GM23338 (cell line): ENCODE measurements at regions not wholly inside any gene's neighbourhood (a gene's known extent, or its start where the extent isn't known, plus 50 kb on each side); places are given as distances from the start of the nearest gene placed in this dataset.

ENCODE experiments used
- ATAC-seq: fragments of 200-7000 bp; cut with Tn5 transposase; 3 replicates; pipeline ENCODE4 v1.9.1; 2020
- DNase-seq: peaks from one replicate; pipeline ENCODE4 v3.0.0-alpha.2; 2015; ENCODE audit warnings: low spot score
- H2AFZ ChIP-seq: fragments of 200-600 bp; sonication (generic); 2 replicates; pipeline ENCODE4 v1.8.0; 2016; ENCODE audit warnings: antibody characterized with exemption, mild to moderate bottlenecking, moderate library complexity
- H3F3A ChIP-seq: fragments of 200-600 bp; sonication (generic); replicated peaks from 2 replicates; pipeline ENCODE4 v1.8.0; 2017; ENCODE audit warnings: antibody characterized with exemption, mixed run types, low read depth
- H3K27ac ChIP-seq: fragments of 200-600 bp; sonication (generic); 2 replicates; pipeline ENCODE4 v1.6.1; 2016; ENCODE audit warnings: low read depth
- H3K27me3 ChIP-seq: fragments of 200-600 bp; sonication (generic); 2 replicates; pipeline ENCODE4 v1.8.0; 2016; ENCODE audit warnings: mild to moderate bottlenecking, mixed run types, moderate library complexity; ENCODE audit not compliant: insufficient read depth
- H3K36me3 ChIP-seq: fragments of 200-600 bp; sonication (generic); 2 replicates; pipeline ENCODE4 v1.8.0; 2016; ENCODE audit warnings: mild to moderate bottlenecking; ENCODE audit not compliant: insufficient read depth
- H3K4me1 ChIP-seq: fragments of 200-600 bp; sonication (generic); 2 replicates; pipeline ENCODE4 v1.8.0; 2016; ENCODE audit warnings: mild to moderate bottlenecking, moderate library complexity; ENCODE audit not compliant: insufficient read depth
- H3K4me2 ChIP-seq: fragments of 200-600 bp; sonication (generic); 2 replicates; pipeline ENCODE4 v1.7.1; 2017; ENCODE audit warnings: mixed run types
- H3K4me3 ChIP-seq: fragments of 200-600 bp; sonication (generic); 2 replicates; pipeline ENCODE4 v1.6.1; 2016; ENCODE audit warnings: mixed run types
- H3K79me2 ChIP-seq: fragments of 200-600 bp; sonication (generic); replicated peaks from 2 replicates; pipeline ENCODE4 v1.8.0; 2017; ENCODE audit warnings: mild to moderate bottlenecking; ENCODE audit not compliant: insufficient read depth
- H3K9me2 ChIP-seq: fragments of 200-600 bp; sonication (generic); 2 replicates; pipeline ENCODE4 v1.8.0; 2017; ENCODE audit not compliant: insufficient read depth
- H4K20me1 ChIP-seq: fragments of 200-600 bp; sonication (generic); replicated peaks from 2 replicates; pipeline ENCODE4 v1.8.0; 2017; ENCODE audit warnings: mild to moderate bottlenecking; ENCODE audit not compliant: insufficient read depth
- H3K27ac Mint-ChIP-seq: 2 replicates; pipeline ENCODE4 v1.8.0; 2020; ENCODE audit warnings: inconsistent platforms, mild to moderate bottlenecking, moderate library complexity, mixed read lengths
- H3K27me3 Mint-ChIP-seq: 3 replicates; pipeline ENCODE4 v1.8.0; 2022; ENCODE audit warnings: low read depth, mild to moderate bottlenecking, moderate library complexity, mixed read lengths, inconsistent platforms; ENCODE audit not compliant: insufficient read depth, poor library complexity
- H3K36me3 Mint-ChIP-seq: 3 replicates; pipeline ENCODE4 v1.8.0; 2021; ENCODE audit warnings: low read depth, mild to moderate bottlenecking, inconsistent platforms, moderate library complexity, mixed read lengths
- H3K4me1 Mint-ChIP-seq: 3 replicates; pipeline ENCODE4 v1.8.0; 2020; ENCODE audit warnings: mild to moderate bottlenecking, inconsistent platforms, mixed read lengths
- H3K4me3 Mint-ChIP-seq: 3 replicates; pipeline ENCODE4 v1.8.0; 2021; ENCODE audit warnings: moderate library complexity, mild to moderate bottlenecking, inconsistent platforms, mixed read lengths
- H3K9me3 Mint-ChIP-seq: 3 replicates; pipeline ENCODE4 v1.8.0; 2020; ENCODE audit warnings: moderate library complexity, mild to moderate bottlenecking, inconsistent platforms, mixed read lengths
- CREB1 ChIP-seq: fragments of 250-450 bp; sonication (Bioruptor Pico); IDR thresholded peaks from 2 replicates; pipeline ENCODE4 v1.5.0; 2020; ENCODE audit warnings: low read depth, mild to moderate bottlenecking, moderate library complexity
- EZH2 ChIP-seq: fragments of 200-600 bp; sonication (generic); IDR thresholded peaks from one replicate; pipeline ENCODE4 v1.8.0; 2017; ENCODE audit warnings: antibody characterized with exemption, mild to moderate bottlenecking, low read depth; ENCODE audit not compliant: unreplicated experiment
- EZH2phosphoT487 ChIP-seq: fragments of 200-600 bp; sonication (generic); IDR thresholded peaks from one replicate; pipeline ENCODE4 v1.8.1; 2018; ENCODE audit warnings: antibody characterized with exemption; ENCODE audit not compliant: unreplicated experiment
- JUNB ChIP-seq: IDR thresholded peaks from one replicate; pipeline ENCODE4 v1.6.1; 2016; ENCODE audit warnings: antibody characterized with exemption; ENCODE audit not compliant: unreplicated experiment
- STAT1 ChIP-seq: IDR thresholded peaks from one replicate; pipeline ENCODE4 v1.6.1; 2016; ENCODE audit warnings: antibody characterized with exemption; ENCODE audit not compliant: unreplicated experiment
- ZNF114 ChIP-seq: fragments of 250-450 bp; sonication (Bioruptor Pico); IDR thresholded peaks from 2 replicates; pipeline ENCODE4 v1.5.0; 2020; ENCODE audit warnings: mild to moderate bottlenecking, moderate library complexity
- TF ChIP-seq, protein P1 (sequence below): fragments of 250-450 bp; sonication (Bioruptor Pico); IDR thresholded peaks from 2 replicates; pipeline ENCODE4 v1.5.0; 2020; ENCODE audit warnings: mild to moderate bottlenecking, moderate library complexity
- TF ChIP-seq, protein P2 (sequence below): IDR thresholded peaks from one replicate; pipeline ENCODE4 v1.6.1; 2018; ENCODE audit warnings: antibody characterized with exemption; ENCODE audit not compliant: unreplicated experiment
- TF ChIP-seq, protein P3 (sequence below): IDR thresholded peaks from 2 replicates; pipeline ENCODE4 v1.6.1; 2016; ENCODE audit warnings: antibody characterized with exemption
- TF ChIP-seq, protein P4 (sequence below), 2 experiments: fragments of 200-600 bp in 1 of 2; sonication (generic) in 1 of 2; conservative IDR thresholded peaks; 2 replicates each; pipeline versions ENCODE4 v1.5.1 to v1.6.1; 2016 to 2017; ENCODE audit warnings: antibody characterized with exemption in 2 of 2, low read depth in 2 of 2, mild to moderate bottlenecking in 2 of 2, moderate library complexity in 1 of 2

DNA sequence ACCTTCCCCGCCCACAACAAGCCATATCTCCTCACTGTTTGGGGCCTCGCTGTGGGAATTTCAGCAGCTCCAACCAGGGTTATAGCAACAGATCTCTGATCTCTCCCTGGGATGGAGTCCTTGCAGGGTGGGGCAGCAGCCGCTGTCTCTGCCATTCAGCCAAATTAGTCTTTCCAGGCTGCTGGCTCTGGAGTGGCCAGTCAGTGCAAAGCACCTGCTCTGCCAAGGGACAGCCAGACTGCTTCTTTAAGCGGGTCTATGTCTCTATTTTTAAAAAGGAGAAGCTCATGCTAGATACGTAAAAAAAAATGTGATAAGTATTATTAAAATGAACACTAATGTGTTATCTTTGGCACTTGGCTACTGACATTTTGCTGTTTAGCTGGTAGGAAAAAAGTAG, 380.2 kb downstream of the CDH10 start (continued):
- TF ChIP-seq, protein P1, sequence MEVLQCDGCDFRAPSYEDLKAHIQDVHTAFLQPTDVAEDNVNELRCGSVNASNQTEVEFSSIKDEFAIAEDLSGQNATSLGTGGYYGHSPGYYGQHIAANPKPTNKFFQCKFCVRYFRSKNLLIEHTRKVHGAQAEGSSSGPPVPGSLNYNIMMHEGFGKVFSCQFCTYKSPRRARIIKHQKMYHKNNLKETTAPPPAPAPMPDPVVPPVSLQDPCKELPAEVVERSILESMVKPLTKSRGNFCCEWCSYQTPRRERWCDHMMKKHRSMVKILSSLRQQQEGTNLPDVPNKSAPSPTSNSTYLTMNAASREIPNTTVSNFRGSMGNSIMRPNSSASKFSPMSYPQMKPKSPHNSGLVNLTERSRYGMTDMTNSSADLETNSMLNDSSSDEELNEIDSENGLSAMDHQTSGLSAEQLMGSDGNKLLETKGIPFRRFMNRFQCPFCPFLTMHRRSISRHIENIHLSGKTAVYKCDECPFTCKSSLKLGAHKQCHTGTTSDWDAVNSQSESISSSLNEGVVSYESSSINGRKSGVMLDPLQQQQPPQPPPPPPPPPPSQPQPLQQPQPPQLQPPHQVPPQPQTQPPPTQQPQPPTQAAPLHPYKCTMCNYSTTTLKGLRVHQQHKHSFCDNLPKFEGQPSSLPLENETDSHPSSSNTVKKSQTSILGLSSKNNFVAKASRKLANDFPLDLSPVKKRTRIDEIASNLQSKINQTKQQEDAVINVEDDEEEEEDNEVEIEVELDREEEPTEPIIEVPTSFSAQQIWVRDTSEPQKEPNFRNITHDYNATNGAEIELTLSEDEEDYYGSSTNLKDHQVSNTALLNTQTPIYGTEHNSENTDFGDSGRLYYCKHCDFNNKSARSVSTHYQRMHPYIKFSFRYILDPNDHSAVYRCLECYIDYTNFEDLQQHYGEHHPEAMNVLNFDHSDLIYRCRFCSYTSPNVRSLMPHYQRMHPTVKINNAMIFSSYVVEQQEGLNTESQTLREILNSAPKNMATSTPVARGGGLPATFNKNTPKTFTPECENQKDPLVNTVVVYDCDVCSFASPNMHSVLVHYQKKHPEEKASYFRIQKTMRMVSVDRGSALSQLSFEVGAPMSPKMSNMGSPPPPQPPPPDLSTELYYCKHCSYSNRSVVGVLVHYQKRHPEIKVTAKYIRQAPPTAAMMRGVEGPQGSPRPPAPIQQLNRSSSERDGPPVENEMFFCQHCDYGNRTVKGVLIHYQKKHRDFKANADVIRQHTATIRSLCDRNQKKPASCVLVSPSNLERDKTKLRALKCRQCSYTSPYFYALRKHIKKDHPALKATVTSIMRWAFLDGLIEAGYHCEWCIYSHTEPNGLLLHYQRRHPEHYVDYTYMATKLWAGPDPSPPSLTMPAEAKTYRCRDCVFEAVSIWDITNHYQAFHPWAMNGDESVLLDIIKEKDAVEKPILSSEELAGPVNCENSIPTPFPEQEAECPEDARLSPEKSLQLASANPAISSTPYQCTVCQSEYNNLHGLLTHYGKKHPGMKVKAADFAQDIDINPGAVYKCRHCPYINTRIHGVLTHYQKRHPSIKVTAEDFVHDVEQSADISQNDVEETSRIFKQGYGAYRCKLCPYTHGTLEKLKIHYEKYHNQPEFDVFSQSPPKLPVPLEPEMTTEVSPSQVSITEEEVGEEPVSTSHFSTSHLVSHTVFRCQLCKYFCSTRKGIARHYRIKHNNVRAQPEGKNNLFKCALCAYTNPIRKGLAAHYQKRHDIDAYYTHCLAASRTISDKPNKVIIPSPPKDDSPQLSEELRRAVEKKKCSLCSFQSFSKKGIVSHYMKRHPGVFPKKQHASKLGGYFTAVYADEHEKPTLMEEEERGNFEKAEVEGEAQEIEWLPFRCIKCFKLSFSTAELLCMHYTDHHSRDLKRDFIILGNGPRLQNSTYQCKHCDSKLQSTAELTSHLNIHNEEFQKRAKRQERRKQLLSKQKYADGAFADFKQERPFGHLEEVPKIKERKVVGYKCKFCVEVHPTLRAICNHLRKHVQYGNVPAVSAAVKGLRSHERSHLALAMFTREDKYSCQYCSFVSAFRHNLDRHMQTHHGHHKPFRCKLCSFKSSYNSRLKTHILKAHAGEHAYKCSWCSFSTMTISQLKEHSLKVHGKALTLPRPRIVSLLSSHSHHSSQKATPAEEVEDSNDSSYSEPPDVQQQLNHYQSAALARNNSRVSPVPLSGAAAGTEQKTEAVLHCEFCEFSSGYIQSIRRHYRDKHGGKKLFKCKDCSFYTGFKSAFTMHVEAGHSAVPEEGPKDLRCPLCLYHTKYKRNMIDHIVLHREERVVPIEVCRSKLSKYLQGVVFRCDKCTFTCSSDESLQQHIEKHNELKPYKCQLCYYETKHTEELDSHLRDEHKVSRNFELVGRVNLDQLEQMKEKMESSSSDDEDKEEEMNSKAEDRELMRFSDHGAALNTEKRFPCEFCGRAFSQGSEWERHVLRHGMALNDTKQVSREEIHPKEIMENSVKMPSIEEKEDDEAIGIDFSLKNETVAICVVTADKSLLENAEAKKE (CRISPR knock-in tag) = no peak
- TF ChIP-seq EZH2phosphoT487 = no peak
- TF ChIP-seq ZNF114 = no peak
- no peak for TF ChIP-seq CREB1

DNA sequence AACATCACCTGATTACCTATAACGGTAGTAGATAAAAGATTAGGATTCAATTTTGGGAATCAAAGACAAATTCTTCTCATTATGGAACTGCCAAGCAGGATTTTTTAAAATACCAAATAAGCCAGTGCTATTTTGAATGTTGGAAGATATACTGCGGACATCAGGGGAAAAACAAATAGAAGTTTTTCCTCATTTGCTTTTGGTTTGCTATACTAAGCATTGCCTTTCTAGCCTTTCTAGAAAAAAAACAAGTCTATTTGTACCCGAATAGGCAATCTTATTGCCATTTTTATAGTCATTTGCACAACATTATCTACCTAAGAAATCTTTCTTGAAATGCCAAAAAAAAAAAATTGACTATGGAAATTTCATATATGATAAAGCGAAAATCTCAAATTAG, 379.5 kb downstream of the CDH10 start:
- no peaks in the 10 kb centered on the region for H3K27me3 Mint-ChIP-seq
- no peaks in the 10 kb centered on the region for H3K4me1 Mint-ChIP-seq
- H3K36me3 Mint-ChIP-seq = no peaks in the 10 kb centered on the region
- H3K4me2 ChIP-seq = no peak overlapping the region
- H3K79me2 ChIP-seq = no peaks in the 10 kb centered on the region
- no peak overlapping the region for H3K27ac Mint-ChIP-seq
- no peak overlapping the region for H2AFZ ChIP-seq
- ATAC-seq (no peak), DNase-seq (no peak)
- H3K4me3 ChIP-seq = no peak overlapping the region
- no peaks in the 10 kb centered on the region for H3F3A ChIP-seq
- no peaks in the 10 kb centered on the region for H3K27me3 ChIP-seq
- no peaks in the 10 kb centered on the region for H4K20me1 ChIP-seq
- H3K4me1 ChIP-seq = no peaks in the 10 kb centered on the region
- H3K36me3 ChIP-seq = no peaks in the 10 kb centered on the region
- no peak overlapping the region for H3K4me3 Mint-ChIP-seq
- H3K9me2 ChIP-seq = no peaks in the 10 kb centered on the region
- H3K9me3 Mint-ChIP-seq = no peaks in the 10 kb centered on the region
- H3K27ac ChIP-seq = no peak overlapping the region
- TF ChIP-seq STAT1 = no peak
- TF ChIP-seq, protein P2, sequence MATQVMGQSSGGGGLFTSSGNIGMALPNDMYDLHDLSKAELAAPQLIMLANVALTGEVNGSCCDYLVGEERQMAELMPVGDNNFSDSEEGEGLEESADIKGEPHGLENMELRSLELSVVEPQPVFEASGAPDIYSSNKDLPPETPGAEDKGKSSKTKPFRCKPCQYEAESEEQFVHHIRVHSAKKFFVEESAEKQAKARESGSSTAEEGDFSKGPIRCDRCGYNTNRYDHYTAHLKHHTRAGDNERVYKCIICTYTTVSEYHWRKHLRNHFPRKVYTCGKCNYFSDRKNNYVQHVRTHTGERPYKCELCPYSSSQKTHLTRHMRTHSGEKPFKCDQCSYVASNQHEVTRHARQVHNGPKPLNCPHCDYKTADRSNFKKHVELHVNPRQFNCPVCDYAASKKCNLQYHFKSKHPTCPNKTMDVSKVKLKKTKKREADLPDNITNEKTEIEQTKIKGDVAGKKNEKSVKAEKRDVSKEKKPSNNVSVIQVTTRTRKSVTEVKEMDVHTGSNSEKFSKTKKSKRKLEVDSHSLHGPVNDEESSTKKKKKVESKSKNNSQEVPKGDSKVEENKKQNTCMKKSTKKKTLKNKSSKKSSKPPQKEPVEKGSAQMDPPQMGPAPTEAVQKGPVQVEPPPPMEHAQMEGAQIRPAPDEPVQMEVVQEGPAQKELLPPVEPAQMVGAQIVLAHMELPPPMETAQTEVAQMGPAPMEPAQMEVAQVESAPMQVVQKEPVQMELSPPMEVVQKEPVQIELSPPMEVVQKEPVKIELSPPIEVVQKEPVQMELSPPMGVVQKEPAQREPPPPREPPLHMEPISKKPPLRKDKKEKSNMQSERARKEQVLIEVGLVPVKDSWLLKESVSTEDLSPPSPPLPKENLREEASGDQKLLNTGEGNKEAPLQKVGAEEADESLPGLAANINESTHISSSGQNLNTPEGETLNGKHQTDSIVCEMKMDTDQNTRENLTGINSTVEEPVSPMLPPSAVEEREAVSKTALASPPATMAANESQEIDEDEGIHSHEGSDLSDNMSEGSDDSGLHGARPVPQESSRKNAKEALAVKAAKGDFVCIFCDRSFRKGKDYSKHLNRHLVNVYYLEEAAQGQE = no peak
- TF ChIP-seq CREB1 = no peak
- TF ChIP-seq, protein P3, sequence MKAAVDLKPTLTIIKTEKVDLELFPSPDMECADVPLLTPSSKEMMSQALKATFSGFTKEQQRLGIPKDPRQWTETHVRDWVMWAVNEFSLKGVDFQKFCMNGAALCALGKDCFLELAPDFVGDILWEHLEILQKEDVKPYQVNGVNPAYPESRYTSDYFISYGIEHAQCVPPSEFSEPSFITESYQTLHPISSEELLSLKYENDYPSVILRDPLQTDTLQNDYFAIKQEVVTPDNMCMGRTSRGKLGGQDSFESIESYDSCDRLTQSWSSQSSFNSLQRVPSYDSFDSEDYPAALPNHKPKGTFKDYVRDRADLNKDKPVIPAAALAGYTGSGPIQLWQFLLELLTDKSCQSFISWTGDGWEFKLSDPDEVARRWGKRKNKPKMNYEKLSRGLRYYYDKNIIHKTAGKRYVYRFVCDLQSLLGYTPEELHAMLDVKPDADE = no peak
- TF ChIP-seq, protein P4, sequence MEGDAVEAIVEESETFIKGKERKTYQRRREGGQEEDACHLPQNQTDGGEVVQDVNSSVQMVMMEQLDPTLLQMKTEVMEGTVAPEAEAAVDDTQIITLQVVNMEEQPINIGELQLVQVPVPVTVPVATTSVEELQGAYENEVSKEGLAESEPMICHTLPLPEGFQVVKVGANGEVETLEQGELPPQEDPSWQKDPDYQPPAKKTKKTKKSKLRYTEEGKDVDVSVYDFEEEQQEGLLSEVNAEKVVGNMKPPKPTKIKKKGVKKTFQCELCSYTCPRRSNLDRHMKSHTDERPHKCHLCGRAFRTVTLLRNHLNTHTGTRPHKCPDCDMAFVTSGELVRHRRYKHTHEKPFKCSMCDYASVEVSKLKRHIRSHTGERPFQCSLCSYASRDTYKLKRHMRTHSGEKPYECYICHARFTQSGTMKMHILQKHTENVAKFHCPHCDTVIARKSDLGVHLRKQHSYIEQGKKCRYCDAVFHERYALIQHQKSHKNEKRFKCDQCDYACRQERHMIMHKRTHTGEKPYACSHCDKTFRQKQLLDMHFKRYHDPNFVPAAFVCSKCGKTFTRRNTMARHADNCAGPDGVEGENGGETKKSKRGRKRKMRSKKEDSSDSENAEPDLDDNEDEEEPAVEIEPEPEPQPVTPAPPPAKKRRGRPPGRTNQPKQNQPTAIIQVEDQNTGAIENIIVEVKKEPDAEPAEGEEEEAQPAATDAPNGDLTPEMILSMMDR (conservative IDR thresholded peaks at IDR 0.05; ENCODE audit: low read depth in 2 of 2) = no peak
- no peak for TF ChIP-seq EZH2phosphoT487
- no peak for TF ChIP-seq EZH2
- TF ChIP-seq JUNB = no peak
